HT-29 (cell line): ENCODE measurements at regions not wholly inside any gene's neighbourhood (a gene's known extent, or its start where the extent isn't known, plus 50 kb on each side); places are given as distances from the start of the nearest gene placed in this dataset.
A peak's percentile ranks its signal among the peaks of the same experiment; 100 is the strongest.
"Not testable (repeated sequence)": the region's sequence is repeated elsewhere in the genome, so short reads cannot be mapped to it uniquely, and the experiment has no call there.

Experiments
- DNase-seq: peaks from one replicate; pipeline ENCODE4 v3.0.0-alpha.2; 2015; ENCODE audit warnings: low spot score

- DNase-seq: no peak
These were observed 193.2 kb downstream of the C1orf94 start for GRCh38 chr1:34369701-34370455.

GRCh38 chr1:34370748-34371147 is 194.0 kb downstream of the C1orf94 start:
- no peak for DNase-seq

- not testable (repeated sequence) for DNase-seq
These were observed 194.5 kb downstream of the C1orf94 start for GRCh38 chr1:34371179-34371578.

GRCh38 chr1:34371829-34372532 is 195.3 kb downstream of the C1orf94 start:
- peak; percentile 3 for DNase-seq

GRCh38 chr1:34372891-34373290 is 196.2 kb downstream of the C1orf94 start:
- DNase-seq: no peak

GRCh38 chr1:34373912-34374311 is 197.2 kb downstream of the C1orf94 start:
- no peak for DNase-seq

GRCh38 chr1:34376531-34376930 is 199.8 kb downstream of the C1orf94 start:
- no peak for DNase-seq

GRCh38 chr1:34378968-34379856 is 202.5 kb downstream of the C1orf94 start:
- DNase-seq: no peak

GRCh38 chr1:34379911-34380310 is 203.2 kb downstream of the C1orf94 start:
- no peak for DNase-seq

GRCh38 chr1:34380526-34381124 is 203.9 kb downstream of the C1orf94 start:
- no peak for DNase-seq

- DNase-seq: no peak
These were observed 213.3 kb downstream of the C1orf94 start for GRCh38 chr1:34389974-34390373.

- DNase-seq: no peak
These were observed 219.3 kb downstream of the C1orf94 start for GRCh38 chr1:34396042-34396441.

GRCh38 chr1:34398241-34398915 is 221.7 kb downstream of the C1orf94 start:
- DNase-seq: no peak

GRCh38 chr1:34398916-34399275 is 222.2 kb downstream of the C1orf94 start:
- DNase-seq: no peak

GRCh38 chr1:34400675-34401074 is 224.0 kb downstream of the C1orf94 start:
- DNase-seq: no peak

GRCh38 chr1:34403156-34403555 is 226.4 kb downstream of the C1orf94 start:
- no peak for DNase-seq

- DNase-seq: no peak
These were observed 228.1 kb downstream of the C1orf94 start for GRCh38 chr1:34404804-34405203.

- no peak for DNase-seq
These were observed 228.7 kb downstream of the C1orf94 start for GRCh38 chr1:34405266-34405959.

- DNase-seq: no peak
These were observed 229.7 kb downstream of the C1orf94 start for GRCh38 chr1:34406377-34406776.

- no peak for DNase-seq
These were observed 230.3 kb downstream of the C1orf94 start for GRCh38 chr1:34406833-34407539.
